IMR-90 (cell line): ENCODE measurements at regions not wholly inside any gene's neighbourhood (a gene's known extent, or its start where the extent isn't known, plus 50 kb on each side); places are given as distances from the start of the nearest gene placed in this dataset.

Source experiments
- CHD1 ChIP-seq: IDR thresholded peaks from 2 replicates; pipeline ENCODE4 v1.6.1; 2012; ENCODE audit warnings: low read depth, low read length, improper control_type of control experiment
- CTCF ChIP-seq: conservative IDR thresholded peaks from 2 replicates; pipeline ENCODE4 v1.5.1; 2012; ENCODE audit warnings: mild to moderate bottlenecking, low read depth, low read length, improper control_type of control experiment
- ELK1 ChIP-seq: fragments of 150-350 bp; IDR thresholded peaks from 2 replicates; pipeline ENCODE4 v1.6.1; 2016; ENCODE audit warnings: low read depth, mild to moderate bottlenecking, low read length, moderate library complexity, borderline replicate concordance
- FOS ChIP-seq: fragments of 150-350 bp; IDR thresholded peaks from 2 replicates; pipeline ENCODE4 v1.6.1; 2016; ENCODE audit warnings: low read depth, low read length
- MAFK ChIP-seq: IDR thresholded peaks from 2 replicates; pipeline ENCODE4 v1.6.1; 2012; ENCODE audit warnings: low read depth, low read length, improper control_type of control experiment
- POLR2A ChIP-seq: IDR thresholded peaks from 2 replicates; pipeline ENCODE4 v1.6.1; 2012; ENCODE audit warnings: mild to moderate bottlenecking, low read depth, low read length
- RAD21 ChIP-seq: IDR thresholded peaks from 2 replicates; pipeline ENCODE4 v1.6.1; 2012; ENCODE audit warnings: low read length, improper control_type of control experiment
- SMC3 ChIP-seq: fragments of 150-350 bp; IDR thresholded peaks from 2 replicates; pipeline ENCODE4 v1.6.1; 2016; ENCODE audit warnings: low read depth, mild to moderate bottlenecking, antibody characterized with exemption, low read length, moderate library complexity
- USF2 ChIP-seq: fragments of 150-350 bp; IDR thresholded peaks from 2 replicates; pipeline ENCODE4 v1.6.1; 2017; ENCODE audit warnings: mild to moderate bottlenecking, antibody characterized with exemption, low read length, low read depth

GRCh38 chr1:57696904-57697303 is 273.0 kb upstream of the DAB1 start:
- TF ChIP-seq RAD21 (no peak), USF2 (no peak), CTCF (no peak), POLR2A (no peak), CHD1 (no peak), SMC3 (no peak), FOS (no peak), ELK1 (no peak), MAFK (no peak)
